ENCODE measurements at regions not wholly inside any gene's neighbourhood (a gene's known extent, or its start where the extent isn't known, plus 50 kb on each side); places are given as distances from the start of the nearest gene placed in this dataset.
"Not testable (repeated sequence)": the region's sequence is repeated elsewhere in the genome, so short reads cannot be mapped to it uniquely, and the experiment has no call there.

- Mint-ChIP-seq H3K4me1 (ENCODE audit: unreplicated experiment) (no peaks in the 10 kb centered on the region), H3K27me3 (ENCODE audit: unreplicated experiment) (no peaks in the 10 kb centered on the region), H3K36me3 (ENCODE audit: low read depth, unreplicated experiment) (no peaks in the 10 kb centered on the region), H3K27ac (ENCODE audit: unreplicated experiment) (no peak overlapping the region), H3K4me3 (ENCODE audit: unreplicated experiment) (no peak overlapping the region), H3K9me3 (ENCODE audit: unreplicated experiment) (no peaks in the 10 kb centered on the region)
- no peak for DNase-seq (ENCODE audit: low spot score)
- TF ChIP-seq CTCF (IDR thresholded peaks at IDR 0.05; ENCODE audit: unreplicated experiment): no peak
Measured at GRCh38 chr1:66464351-66464750, 69.6 kb upstream of the SGIP1 start.

- TF ChIP-seq CTCF (IDR thresholded peaks at IDR 0.05; ENCODE audit: unreplicated experiment): no peak
- Mint-ChIP-seq H3K27me3 (ENCODE audit: unreplicated experiment) (no peaks in the 10 kb centered on the region), H3K36me3 (ENCODE audit: low read depth, unreplicated experiment) (no peaks in the 10 kb centered on the region), H3K27ac (ENCODE audit: unreplicated experiment) (no peak overlapping the region), H3K4me3 (ENCODE audit: unreplicated experiment) (no peak overlapping the region), H3K4me1 (ENCODE audit: unreplicated experiment) (no peaks in the 10 kb centered on the region), H3K9me3 (ENCODE audit: unreplicated experiment) (no peaks in the 10 kb centered on the region)
- DNase-seq (ENCODE audit: low spot score): no peak
Measured at GRCh38 chr1:66464802-66465201, 69.2 kb upstream of the SGIP1 start.

- not testable (repeated sequence) for H3K4me3 Mint-ChIP-seq (ENCODE audit: unreplicated experiment); H3K36me3 Mint-ChIP-seq (ENCODE audit: low read depth, unreplicated experiment); H3K9me3 Mint-ChIP-seq (ENCODE audit: unreplicated experiment); DNase-seq (ENCODE audit: low spot score); H3K27ac Mint-ChIP-seq (ENCODE audit: unreplicated experiment); H3K27me3 Mint-ChIP-seq (ENCODE audit: unreplicated experiment); H3K4me1 Mint-ChIP-seq (ENCODE audit: unreplicated experiment)
Measured at GRCh38 chr1:66466695-66467094, 67.3 kb upstream of the SGIP1 start.

- Mint-ChIP-seq H3K36me3 (ENCODE audit: low read depth, unreplicated experiment) (no peaks in the 10 kb centered on the region), H3K4me3 (ENCODE audit: unreplicated experiment) (no peak overlapping the region), H3K9me3 (ENCODE audit: unreplicated experiment) (no peaks in the 10 kb centered on the region), H3K4me1 (ENCODE audit: unreplicated experiment) (no peaks in the 10 kb centered on the region), H3K27ac (ENCODE audit: unreplicated experiment) (no peak overlapping the region), H3K27me3 (ENCODE audit: unreplicated experiment) (no peaks in the 10 kb centered on the region)
- no peak for TF ChIP-seq CTCF (IDR thresholded peaks at IDR 0.05; ENCODE audit: unreplicated experiment)
- no peak for DNase-seq (ENCODE audit: low spot score)
Measured at GRCh38 chr1:66468722-66469121, 65.2 kb upstream of the SGIP1 start.

- Mint-ChIP-seq H3K4me1 (ENCODE audit: unreplicated experiment) (no peaks in the 10 kb centered on the region), H3K36me3 (ENCODE audit: low read depth, unreplicated experiment) (no peaks in the 10 kb centered on the region), H3K4me3 (ENCODE audit: unreplicated experiment) (no peak overlapping the region), H3K27me3 (ENCODE audit: unreplicated experiment) (no peaks in the 10 kb centered on the region), H3K9me3 (ENCODE audit: unreplicated experiment) (no peaks in the 10 kb centered on the region), H3K27ac (ENCODE audit: unreplicated experiment) (no peak overlapping the region)
- DNase-seq (ENCODE audit: low spot score): no peak
- TF ChIP-seq CTCF (IDR thresholded peaks at IDR 0.05; ENCODE audit: unreplicated experiment): no peak
Measured at GRCh38 chr1:66475940-66476339, 58.0 kb upstream of the SGIP1 start.

GRCh38 chr1:66476774-66477173 is 57.2 kb upstream of the SGIP1 start:
- DNase-seq (ENCODE audit: low spot score): no peak
- no peaks in the 10 kb centered on the region for H3K27me3 Mint-ChIP-seq (ENCODE audit: unreplicated experiment)
- no peaks in the 10 kb centered on the region for H3K4me1 Mint-ChIP-seq (ENCODE audit: unreplicated experiment)
- H3K27ac Mint-ChIP-seq (ENCODE audit: unreplicated experiment): no peak overlapping the region
- no peak for TF ChIP-seq CTCF (IDR thresholded peaks at IDR 0.05; ENCODE audit: unreplicated experiment)
- no peaks in the 10 kb centered on the region for H3K9me3 Mint-ChIP-seq (ENCODE audit: unreplicated experiment)
- no peaks in the 10 kb centered on the region for H3K36me3 Mint-ChIP-seq (ENCODE audit: low read depth, unreplicated experiment)
- no peak overlapping the region for H3K4me3 Mint-ChIP-seq (ENCODE audit: unreplicated experiment)
